Activated CD8-positive, alpha-beta memory T cell treated with anti-CD3 and anti-CD28 coated beads, Interleukin-2, amount 10 ng/mL, durations not matched to agents 7 days and 5 days (primary cell): ENCODE measurements at regions not wholly inside any gene's neighbourhood (a gene's known extent, or its start where the extent isn't known, plus 50 kb on each side); places are given as distances from the start of the nearest gene placed in this dataset.

Experiments used
- ATAC-seq: fragments of 150-1000 bp; cut with Tn5 transposase; one replicate; pipeline ENCODE4 v1.10.0; 2021; ENCODE audit warnings: moderate library complexity
- CTCF ChIA-PET: fragments of 350-600 bp; sonication (Branson Sonifier 250); formaldehyde crosslinking; loops from one replicate; lab custom pipeline; 2021; ENCODE audit warnings: antibody characterized with exemption; lab: Charles Lee
- DNase-seq: peaks from one replicate; pipeline ENCODE4 v3.0.0-alpha.2; 2020
- H3K27ac Mint-ChIP-seq: one replicate; pipeline ENCODE4 v1.8.0; 2021; ENCODE audit warnings: mild to moderate bottlenecking, mixed read lengths
- H3K27me3 Mint-ChIP-seq: one replicate; pipeline ENCODE4 v1.8.0; 2021; ENCODE audit warnings: mixed read lengths
- H3K36me3 Mint-ChIP-seq: one replicate; pipeline ENCODE4 v1.8.0; 2021; ENCODE audit warnings: mild to moderate bottlenecking, mixed read lengths
- H3K4me1 Mint-ChIP-seq: one replicate; pipeline ENCODE4 v1.8.0; 2021; ENCODE audit warnings: mixed read lengths
- H3K4me3 Mint-ChIP-seq: one replicate; pipeline ENCODE4 v1.8.0; 2021; ENCODE audit warnings: mild to moderate bottlenecking, moderate library complexity, mixed read lengths
- H3K9me3 Mint-ChIP-seq: one replicate; pipeline ENCODE4 v1.8.0; 2022; ENCODE audit warnings: low read depth, mixed read lengths

- no peak overlapping the region for H3K27ac Mint-ChIP-seq
- CTCF ChIA-PET, result no interaction called here
- H3K27me3 Mint-ChIP-seq, result peaks cover 2% of the 10 kb centered on the region
- H3K4me3 Mint-ChIP-seq, result no peak overlapping the region
- no peaks in the 10 kb centered on the region for H3K36me3 Mint-ChIP-seq
- ATAC-seq, result no peak
- no peaks in the 10 kb centered on the region for H3K4me1 Mint-ChIP-seq
- no peaks in the 10 kb centered on the region for H3K9me3 Mint-ChIP-seq
- no peak for DNase-seq
These were observed 304.4 kb upstream of the SALL3 start for GRCh38 chr18:78675231-78675630.

DNA sequence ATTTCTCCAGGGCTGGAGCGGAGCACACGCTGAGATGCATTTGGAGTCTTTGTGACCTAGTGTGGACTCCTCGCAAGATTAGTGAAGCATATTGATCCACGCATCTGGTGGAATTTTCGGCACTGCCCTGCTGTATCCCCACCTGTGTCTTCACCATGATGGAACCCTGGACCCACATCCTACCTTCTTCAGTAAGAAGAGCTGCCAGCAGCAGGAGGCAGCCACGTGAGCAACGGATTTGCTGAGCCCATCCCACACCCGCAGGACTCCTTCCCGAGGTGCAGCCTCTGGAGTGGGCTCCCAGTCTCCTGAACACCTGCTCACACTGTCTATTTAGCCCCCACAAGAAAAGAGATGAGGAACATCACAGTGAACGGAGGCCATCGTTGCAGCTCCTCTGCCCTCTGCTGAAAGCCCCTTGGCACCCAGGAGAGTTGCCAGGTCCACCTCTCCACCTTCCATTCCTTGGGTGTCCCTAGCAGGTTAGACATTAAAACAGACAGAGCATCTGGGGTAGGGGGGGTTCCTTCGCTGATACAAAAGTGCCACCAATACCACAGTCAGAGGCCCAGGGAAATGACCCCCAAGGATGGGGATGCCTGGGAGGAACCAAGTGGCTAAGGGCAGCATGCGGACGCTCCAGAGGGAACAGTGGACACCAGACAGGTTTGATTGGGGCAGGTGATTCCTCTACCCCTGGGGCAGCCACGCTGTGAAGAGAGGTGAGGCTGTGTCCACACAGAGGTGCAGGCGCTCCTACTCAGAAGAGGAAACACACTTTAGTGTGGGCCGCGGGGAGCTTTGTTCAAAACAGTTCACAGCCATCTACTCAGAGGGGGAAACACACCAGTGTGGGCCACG, 302.8 kb upstream of the SALL3 start:
- no peak for DNase-seq
- Mint-ChIP-seq H3K9me3 (no peaks in the 10 kb centered on the region), H3K36me3 (no peaks in the 10 kb centered on the region), H3K4me3 (no peak overlapping the region), H3K27me3 (peaks cover 2% of the 10 kb centered on the region), H3K27ac (no peak overlapping the region), H3K4me1 (no peaks in the 10 kb centered on the region)
- CTCF ChIA-PET, result no interaction called here
- no peak for ATAC-seq

DNA sequence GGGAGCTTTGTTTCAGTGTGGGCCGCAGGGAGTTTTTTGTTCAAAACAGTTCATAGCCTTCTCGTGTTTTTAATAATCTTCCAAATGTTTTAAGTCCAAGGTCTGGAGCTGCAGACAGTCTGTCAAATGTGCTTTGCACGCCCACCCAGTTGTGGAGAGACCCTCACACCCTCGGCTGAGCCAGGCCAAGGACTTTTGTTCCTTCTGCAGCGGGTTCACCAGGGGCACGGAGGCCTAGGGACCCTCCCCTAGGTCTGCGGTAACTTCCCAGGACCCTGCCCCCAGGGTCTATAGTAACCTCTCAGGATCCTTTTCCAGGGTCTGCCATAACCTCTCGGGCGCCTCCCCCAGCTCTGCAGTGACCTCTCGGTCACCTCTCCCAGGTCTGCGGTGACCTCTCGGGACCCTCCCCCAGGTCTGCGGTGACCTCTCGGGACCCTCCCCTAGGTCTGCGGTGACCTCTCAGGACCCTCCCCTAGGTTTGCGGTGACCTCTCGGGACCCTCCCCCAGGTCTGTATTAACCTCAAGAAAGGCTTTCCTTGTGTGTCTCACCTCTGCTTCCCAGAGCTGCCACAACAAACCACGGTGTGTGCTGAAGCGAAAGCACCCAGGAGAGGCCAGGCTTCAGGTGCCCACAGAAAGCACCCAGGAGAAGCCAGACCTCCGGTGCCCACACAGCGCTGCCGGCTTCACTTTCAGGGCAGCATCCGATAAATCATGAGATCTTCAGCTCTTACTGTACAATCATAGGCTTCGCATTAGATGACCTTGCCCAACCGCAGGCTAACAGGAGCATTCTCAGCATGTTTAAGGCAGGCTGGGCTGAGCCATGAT, 301.9 kb upstream of the SALL3 start:
- H3K27ac Mint-ChIP-seq, result no peak overlapping the region
- H3K4me3 Mint-ChIP-seq, result no peak overlapping the region
- no peaks in the 10 kb centered on the region for H3K4me1 Mint-ChIP-seq
- no peaks in the 10 kb centered on the region for H3K36me3 Mint-ChIP-seq
- no peak for ATAC-seq
- CTCF ChIA-PET, result no interaction called here
- DNase-seq, result no peak
- peaks cover 2% of the 10 kb centered on the region for H3K27me3 Mint-ChIP-seq
- H3K9me3 Mint-ChIP-seq, result no peaks in the 10 kb centered on the region

DNA sequence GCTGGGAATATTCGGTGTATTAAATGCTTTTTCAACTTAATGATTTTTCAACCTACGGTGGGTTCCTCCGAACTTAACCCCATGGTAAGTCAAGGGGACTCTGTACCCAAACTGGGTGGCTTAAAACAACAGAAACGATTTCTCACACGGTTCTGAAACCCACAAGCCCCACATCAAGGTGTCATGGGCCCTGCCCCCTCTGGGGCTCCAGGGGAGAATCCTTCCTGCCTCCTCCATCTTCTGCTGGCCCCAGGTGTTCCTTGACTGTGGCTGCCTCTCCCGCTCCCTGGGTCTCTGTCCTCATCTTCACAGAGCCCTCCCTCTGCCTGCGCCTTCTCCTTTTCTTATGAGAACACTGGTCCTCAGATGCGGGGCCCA, 301.3 kb upstream of the SALL3 start:
- no peaks in the 10 kb centered on the region for H3K36me3 Mint-ChIP-seq
- no peak overlapping the region for H3K4me3 Mint-ChIP-seq
- DNase-seq (no peak), ATAC-seq (no peak)
- CTCF ChIA-PET, result no interaction called here
- H3K27me3 Mint-ChIP-seq, result peaks cover 2% of the 10 kb centered on the region
- H3K9me3 Mint-ChIP-seq, result no peaks in the 10 kb centered on the region
- no peaks in the 10 kb centered on the region for H3K4me1 Mint-ChIP-seq
- H3K27ac Mint-ChIP-seq, result no peak overlapping the region

DNA sequence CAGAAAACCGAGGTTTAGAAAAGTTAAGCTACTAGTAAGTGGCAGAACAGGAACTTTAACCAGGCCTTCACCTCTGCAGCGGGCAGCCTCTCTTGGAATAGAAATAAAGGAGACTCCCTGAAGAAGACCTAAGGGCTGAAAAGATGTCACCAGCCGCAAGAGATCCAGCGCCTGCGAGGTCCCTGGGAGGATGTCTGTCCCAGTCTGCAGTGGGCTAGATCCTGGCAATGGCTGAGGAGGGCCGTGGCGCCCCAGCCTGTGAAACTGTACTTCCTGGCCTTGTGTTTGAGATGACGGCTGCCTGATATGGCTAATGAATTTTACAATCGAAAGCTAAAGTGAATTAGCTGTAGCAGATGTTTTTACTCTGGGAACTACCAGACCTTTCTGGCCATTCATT, 300.6 kb upstream of the SALL3 start:
- CTCF ChIA-PET, result no interaction called here

DNA sequence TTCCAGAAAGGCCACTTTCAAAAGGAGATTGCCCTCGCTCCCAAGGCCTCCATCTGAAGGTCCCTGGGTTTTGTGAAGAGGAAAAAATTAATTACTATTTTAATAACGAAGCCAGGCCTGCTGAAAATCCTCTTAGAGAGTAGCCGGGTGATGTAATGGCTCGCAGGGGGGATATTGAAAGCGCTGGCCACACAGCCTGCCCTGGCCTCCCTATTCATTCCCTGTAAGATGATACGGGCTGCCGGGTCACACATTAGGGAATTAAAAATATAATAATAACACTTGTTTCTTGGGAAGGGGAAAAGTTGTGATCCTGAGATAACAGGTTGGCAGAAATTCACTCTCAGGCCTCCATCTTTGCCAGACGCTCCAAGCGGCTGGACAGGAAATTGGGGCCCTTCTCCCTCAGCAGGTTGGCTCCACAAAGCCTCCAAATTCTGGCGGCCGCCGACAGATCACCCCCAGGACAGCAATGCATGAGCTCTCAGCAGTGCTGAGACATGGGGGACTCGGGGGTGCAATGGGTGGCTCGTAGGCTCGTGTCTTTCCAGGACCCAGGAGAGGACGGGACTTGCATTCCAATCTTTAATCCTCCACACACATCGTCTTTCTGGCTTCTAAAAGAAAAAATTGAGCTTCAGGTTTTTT, 299.9 kb upstream of the SALL3 start:
- no peak for ATAC-seq

More for the DNA sequence above, 300.6 kb upstream of the SALL3 start:
- ATAC-seq (no peak), DNase-seq (no peak)
- no peaks in the 10 kb centered on the region for H3K4me1 Mint-ChIP-seq
- no peaks in the 10 kb centered on the region for H3K9me3 Mint-ChIP-seq
- H3K4me3 Mint-ChIP-seq, result no peak overlapping the region
- H3K27me3 Mint-ChIP-seq, result peaks cover 2% of the 10 kb centered on the region
- no peak overlapping the region for H3K27ac Mint-ChIP-seq
- H3K36me3 Mint-ChIP-seq, result no peaks in the 10 kb centered on the region

DNA sequence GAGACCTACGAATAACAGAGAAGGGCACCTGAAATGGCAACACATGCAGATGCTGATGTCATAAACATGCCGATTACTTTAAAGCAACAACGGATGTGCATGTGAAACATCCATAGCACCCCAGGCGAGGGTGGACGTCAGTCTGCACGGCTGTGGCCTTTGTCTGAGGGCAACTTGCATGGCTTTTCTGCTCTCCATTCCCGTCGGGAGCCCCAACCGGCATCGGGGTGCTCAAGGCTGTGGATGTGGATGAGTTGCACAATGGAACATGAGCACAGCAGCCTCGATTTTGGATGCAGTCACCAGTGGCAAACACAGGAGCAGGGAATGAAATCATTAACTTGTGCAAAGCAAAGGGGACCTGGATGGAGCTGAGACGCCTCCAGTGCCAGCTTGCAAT, 298.2 kb upstream of the SALL3 start:
- CTCF ChIA-PET, result no interaction called here

More for the DNA sequence above, 299.9 kb upstream of the SALL3 start:
- peaks cover 2% of the 10 kb centered on the region for H3K27me3 Mint-ChIP-seq
- H3K9me3 Mint-ChIP-seq, result no peaks in the 10 kb centered on the region
- H3K4me3 Mint-ChIP-seq, result no peak overlapping the region
- H3K36me3 Mint-ChIP-seq, result no peaks in the 10 kb centered on the region
- no peak for DNase-seq
- CTCF ChIA-PET, result no interaction called here
- no peak overlapping the region for H3K27ac Mint-ChIP-seq
- H3K4me1 Mint-ChIP-seq, result no peaks in the 10 kb centered on the region

DNA sequence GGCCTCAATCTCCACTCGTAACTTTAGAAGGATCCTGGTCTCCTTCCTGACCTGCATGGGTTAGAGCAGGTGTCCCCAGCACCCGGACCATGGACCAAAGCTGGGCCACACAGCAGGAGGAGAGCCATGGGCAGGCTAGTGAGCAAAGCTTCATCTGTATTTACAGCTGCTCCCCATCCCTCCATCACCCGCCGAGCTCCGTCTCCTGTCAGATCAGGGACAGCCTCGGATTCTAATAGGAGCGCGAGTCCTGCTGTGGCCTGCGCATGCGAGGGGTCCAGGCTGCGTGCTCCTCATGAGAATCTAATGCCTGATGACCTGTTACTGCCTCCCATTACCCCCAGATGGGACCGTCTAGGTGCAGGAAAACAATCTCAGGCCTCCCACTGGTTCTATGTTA, 297.7 kb upstream of the SALL3 start:
- DNase-seq (no peak), ATAC-seq (no peak)
- Mint-ChIP-seq H3K27me3 (peaks cover 2% of the 10 kb centered on the region), H3K36me3 (no peaks in the 10 kb centered on the region), H3K4me3 (no peak overlapping the region), H3K4me1 (no peaks in the 10 kb centered on the region), H3K27ac (no peak overlapping the region), H3K9me3 (no peaks in the 10 kb centered on the region)
- CTCF ChIA-PET, result no interaction called here

More for the DNA sequence above, 298.2 kb upstream of the SALL3 start:
- ATAC-seq (no peak), DNase-seq (no peak)
- H3K4me1 Mint-ChIP-seq, result no peaks in the 10 kb centered on the region
- H3K27me3 Mint-ChIP-seq, result peaks cover 2% of the 10 kb centered on the region
- H3K9me3 Mint-ChIP-seq, result no peaks in the 10 kb centered on the region
- H3K4me3 Mint-ChIP-seq, result no peak overlapping the region
- no peaks in the 10 kb centered on the region for H3K36me3 Mint-ChIP-seq
- H3K27ac Mint-ChIP-seq, result no peak overlapping the region

GRCh38 chr18:78682716-78683115, 296.9 kb upstream of the SALL3 start:
- DNase-seq, result no peak
- H3K27ac Mint-ChIP-seq, result no peak overlapping the region
- CTCF ChIA-PET, result no interaction called here
- ATAC-seq, result no peak
- H3K4me1 Mint-ChIP-seq, result no peaks in the 10 kb centered on the region
- no peak overlapping the region for H3K4me3 Mint-ChIP-seq
- no peaks in the 10 kb centered on the region for H3K9me3 Mint-ChIP-seq
- H3K36me3 Mint-ChIP-seq, result no peaks in the 10 kb centered on the region
- H3K27me3 Mint-ChIP-seq, result peaks cover 2% of the 10 kb centered on the region

GRCh38 chr18:78683191-78684010, 296.2 kb upstream of the SALL3 start:
- DNase-seq, result no peak
- CTCF ChIA-PET, result no interaction called here
- no peaks in the 10 kb centered on the region for H3K36me3 Mint-ChIP-seq
- no peak overlapping the region for H3K27ac Mint-ChIP-seq
- no peak for ATAC-seq
- no peak overlapping the region for H3K4me3 Mint-ChIP-seq
- peaks cover 2% of the 10 kb centered on the region for H3K27me3 Mint-ChIP-seq
- no peaks in the 10 kb centered on the region for H3K4me1 Mint-ChIP-seq
- no peaks in the 10 kb centered on the region for H3K9me3 Mint-ChIP-seq

- Mint-ChIP-seq H3K9me3 (no peaks in the 10 kb centered on the region), H3K4me1 (no peaks in the 10 kb centered on the region), H3K4me3 (no peak overlapping the region), H3K36me3 (no peaks in the 10 kb centered on the region), H3K27ac (no peak overlapping the region), H3K27me3 (no peaks in the 10 kb centered on the region)
- CTCF ChIA-PET, result no interaction called here
- DNase-seq (no peak), ATAC-seq (no peak)
These were observed 294.2 kb upstream of the SALL3 start for GRCh38 chr18:78685250-78685979.

DNA sequence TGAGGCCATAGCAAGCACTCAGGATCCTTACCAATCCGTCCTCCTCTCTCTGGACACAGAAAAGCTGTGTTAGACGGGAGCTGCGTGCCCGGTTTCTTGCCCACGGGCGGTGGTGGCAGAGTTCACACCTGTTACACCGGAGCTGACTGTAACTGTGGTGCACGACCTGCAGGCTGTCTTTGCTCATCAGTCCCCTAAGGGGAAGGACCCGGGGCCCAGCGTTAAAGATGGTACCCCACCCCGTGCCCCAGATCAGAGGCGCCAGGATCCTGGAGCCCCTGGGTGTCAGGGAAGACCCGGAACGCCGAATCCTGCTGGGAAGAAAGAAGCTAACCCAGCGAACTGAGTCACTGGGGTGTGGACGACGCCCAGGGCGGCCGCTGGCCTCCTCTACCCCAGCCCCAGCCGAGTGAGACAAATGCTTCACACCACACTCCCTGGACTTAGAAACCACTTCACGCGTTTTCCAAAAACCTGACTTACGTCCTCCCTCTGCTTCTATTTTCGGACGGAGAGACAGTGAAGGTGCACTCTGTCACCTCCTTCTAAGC, 293.6 kb upstream of the SALL3 start:
- ATAC-seq (no peak), DNase-seq (no peak)
- CTCF ChIA-PET, result no interaction called here
- Mint-ChIP-seq H3K27me3 (no peaks in the 10 kb centered on the region), H3K9me3 (no peaks in the 10 kb centered on the region), H3K4me1 (no peaks in the 10 kb centered on the region), H3K36me3 (no peaks in the 10 kb centered on the region), H3K4me3 (no peak overlapping the region), H3K27ac (no peak overlapping the region)
